Left lung (tissue), 4 donors: ENCODE measurements at regions not wholly inside any gene's neighbourhood (a gene's known extent, or its start where the extent isn't known, plus 50 kb on each side); places are given as distances from the start of the nearest gene placed in this dataset.

ENCODE experiments used
- ATAC-seq: fragments of 200-7000 bp; cut with Tn5 transposase; one replicate; pipeline ENCODE4 v1.9.1; 2020; ENCODE audit warnings: moderate library complexity
- DNase-seq, 4 donors: peaks; one replicate each; pipeline ENCODE4 v3.0.0-alpha.2; 2013 to 2020
- H3K27ac ChIP-seq, 2 donors: fragments of 200-600 bp; sonication (generic) in 1 of 2; one replicate each; pipeline versions ENCODE4 v1.5.0 to v1.8.0; 2020 to 2021
- H3K27me3 ChIP-seq, 2 donors: fragments of 200-600 bp; sonication (generic) in 1 of 2; one replicate each; pipeline versions ENCODE4 v1.5.0 to v1.8.0; 2020 to 2021
- H3K36me3 ChIP-seq, 2 donors: fragments of 200-600 bp; sonication (generic) in 1 of 2; one replicate each; pipeline versions ENCODE4 v1.5.0 to v1.8.0; 2020 to 2021
- H3K4me1 ChIP-seq, 2 donors: fragments of 200-600 bp; one replicate each; pipeline ENCODE4 v1.8.0; 2021
- H3K4me3 ChIP-seq, 2 donors: fragments of 200-600 bp; sonication (generic) in 1 of 2; one replicate each; pipeline versions ENCODE4 v1.5.0 to v1.8.0; 2020 to 2021; ENCODE audit warnings: mild to moderate bottlenecking in 1 of 2
- H3K9me3 ChIP-seq, 2 donors: fragments of 200-600 bp; sonication (generic) in 1 of 2; one replicate each; pipeline versions ENCODE4 v1.5.0 to v1.8.0; 2020 to 2021
- intact Hi-C, 2 donors: fragments of 100-400 bp; cut with DNase I; formaldehyde crosslinking; loops; one replicate each; pipeline versions ENCODE4 v1.11.2 to v1.14.2; 2022
- TF ChIP-seq, protein P1 (sequence below), 2 donors: fragments of 200-600 bp; sonication (generic) in 1 of 2; IDR thresholded peaks; one replicate each; pipeline versions ENCODE4 v1.5.0 to v1.8.0; 2021; ENCODE audit warnings: antibody characterized with exemption in 2 of 2
- donor health status: DM: no; HTN: yes; CAD: no.
- donor health status: DM: no; HTN: no; CAD: no.

DNA sequence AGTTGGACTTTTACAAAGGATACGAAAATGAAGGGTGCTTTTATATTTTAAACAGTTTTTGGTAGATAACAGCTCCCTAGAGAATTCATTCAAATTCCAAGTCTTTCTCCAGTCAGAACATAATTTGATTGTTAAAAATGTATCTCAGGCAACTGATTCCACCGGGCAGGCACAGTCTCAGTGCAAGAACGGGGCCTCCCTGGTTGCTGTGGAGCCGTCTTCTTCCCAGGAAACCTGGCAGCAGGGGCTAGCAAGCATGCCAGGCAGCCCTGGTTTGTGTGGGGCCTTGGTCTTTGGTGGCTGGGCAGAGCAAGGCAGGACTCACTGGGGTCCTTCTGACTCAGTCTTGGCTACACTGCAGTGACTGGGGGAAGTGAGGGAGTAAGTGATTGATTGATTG is 143.5 kb downstream of the NXNL2 start:
- intact Hi-C loops: no loop called here
- DNase-seq (no peak), ATAC-seq (no peak)
- H3K27me3 ChIP-seq: no peaks in the 10 kb centered on the region
- H3K4me1 ChIP-seq: no peaks in the 10 kb centered on the region
- TF ChIP-seq, protein P1, sequence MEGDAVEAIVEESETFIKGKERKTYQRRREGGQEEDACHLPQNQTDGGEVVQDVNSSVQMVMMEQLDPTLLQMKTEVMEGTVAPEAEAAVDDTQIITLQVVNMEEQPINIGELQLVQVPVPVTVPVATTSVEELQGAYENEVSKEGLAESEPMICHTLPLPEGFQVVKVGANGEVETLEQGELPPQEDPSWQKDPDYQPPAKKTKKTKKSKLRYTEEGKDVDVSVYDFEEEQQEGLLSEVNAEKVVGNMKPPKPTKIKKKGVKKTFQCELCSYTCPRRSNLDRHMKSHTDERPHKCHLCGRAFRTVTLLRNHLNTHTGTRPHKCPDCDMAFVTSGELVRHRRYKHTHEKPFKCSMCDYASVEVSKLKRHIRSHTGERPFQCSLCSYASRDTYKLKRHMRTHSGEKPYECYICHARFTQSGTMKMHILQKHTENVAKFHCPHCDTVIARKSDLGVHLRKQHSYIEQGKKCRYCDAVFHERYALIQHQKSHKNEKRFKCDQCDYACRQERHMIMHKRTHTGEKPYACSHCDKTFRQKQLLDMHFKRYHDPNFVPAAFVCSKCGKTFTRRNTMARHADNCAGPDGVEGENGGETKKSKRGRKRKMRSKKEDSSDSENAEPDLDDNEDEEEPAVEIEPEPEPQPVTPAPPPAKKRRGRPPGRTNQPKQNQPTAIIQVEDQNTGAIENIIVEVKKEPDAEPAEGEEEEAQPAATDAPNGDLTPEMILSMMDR (IDR thresholded peaks at IDR 0.05): no peak
- H3K27ac ChIP-seq: no peak overlapping the region
- H3K9me3 ChIP-seq: no peaks in the 10 kb centered on the region
- no peak overlapping the region for H3K4me3 ChIP-seq
- no peaks in the 10 kb centered on the region for H3K36me3 ChIP-seq

DNA sequence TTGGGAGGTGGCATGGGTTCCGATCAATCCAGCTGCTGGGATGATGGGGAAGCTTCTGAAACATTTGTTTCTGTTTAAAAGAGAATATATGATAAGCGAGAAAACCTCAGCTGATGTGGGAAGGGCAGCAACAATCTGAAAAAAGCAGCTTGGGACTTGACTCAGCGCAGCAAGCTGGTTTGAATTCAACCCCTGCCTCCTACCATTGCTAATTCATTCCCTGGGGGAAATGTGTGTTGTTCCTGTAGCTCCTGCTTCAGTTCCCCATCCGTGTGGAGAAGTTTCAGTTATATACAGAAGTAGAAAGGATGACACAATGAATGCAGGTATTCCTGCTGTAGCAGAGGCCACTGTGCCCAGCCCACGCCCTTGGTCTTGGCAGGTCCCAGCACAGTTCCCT is 145.1 kb downstream of the NXNL2 start:
- Histone ChIP-seq H3K27ac (no peak overlapping the region), H3K36me3 (no peaks in the 10 kb centered on the region), H3K4me3 (no peak overlapping the region), H3K4me1 (no peaks in the 10 kb centered on the region), H3K27me3 (no peaks in the 10 kb centered on the region), H3K9me3 (no peaks in the 10 kb centered on the region)
- intact Hi-C loops: no loop called here
- no peak for ATAC-seq
- TF ChIP-seq, protein P1 (IDR thresholded peaks at IDR 0.05): no peak
- DNase-seq: no peak

DNA sequence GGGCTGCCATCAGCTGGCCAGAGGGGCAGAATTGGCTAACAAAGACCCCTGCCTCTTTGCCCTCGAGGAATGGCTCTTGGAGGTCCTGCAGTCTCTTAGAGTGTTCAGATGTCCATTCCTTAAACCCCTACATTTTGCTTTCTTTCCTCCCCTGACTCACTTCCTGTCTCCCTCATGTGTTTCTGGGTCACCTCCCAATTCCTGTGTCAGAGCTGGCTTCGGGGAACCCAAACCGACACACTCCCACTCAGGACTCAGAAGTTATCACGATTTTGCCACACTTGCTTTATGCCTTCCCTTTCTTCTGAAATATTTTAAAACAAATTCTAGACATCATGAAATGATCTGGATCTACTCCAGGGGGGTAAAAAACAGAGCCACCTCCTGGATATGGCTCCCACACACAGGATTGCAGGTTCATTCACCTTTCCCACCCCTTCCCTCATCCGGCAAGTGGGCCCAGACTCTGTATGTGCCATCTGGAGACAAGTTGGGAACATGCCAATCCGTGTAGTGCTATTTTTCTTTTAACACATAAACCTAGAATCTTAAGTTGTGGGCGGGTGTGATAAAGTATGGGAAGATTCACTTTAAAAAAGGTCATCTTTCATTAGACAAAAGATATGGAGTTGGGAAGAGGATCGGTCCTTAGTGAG is 145.7 kb downstream of the NXNL2 start:
- no peak for DNase-seq
- TF ChIP-seq, protein P1 (IDR thresholded peaks at IDR 0.05): no peak
- no peaks in the 10 kb centered on the region for H3K27me3 ChIP-seq
- no peak overlapping the region for H3K27ac ChIP-seq
- ATAC-seq: no peak
- H3K36me3 ChIP-seq: no peaks in the 10 kb centered on the region
- no peaks in the 10 kb centered on the region for H3K4me1 ChIP-seq
- H3K9me3 ChIP-seq: no peaks in the 10 kb centered on the region
- no peak overlapping the region for H3K4me3 ChIP-seq
- intact Hi-C loops: no loop called here

DNA sequence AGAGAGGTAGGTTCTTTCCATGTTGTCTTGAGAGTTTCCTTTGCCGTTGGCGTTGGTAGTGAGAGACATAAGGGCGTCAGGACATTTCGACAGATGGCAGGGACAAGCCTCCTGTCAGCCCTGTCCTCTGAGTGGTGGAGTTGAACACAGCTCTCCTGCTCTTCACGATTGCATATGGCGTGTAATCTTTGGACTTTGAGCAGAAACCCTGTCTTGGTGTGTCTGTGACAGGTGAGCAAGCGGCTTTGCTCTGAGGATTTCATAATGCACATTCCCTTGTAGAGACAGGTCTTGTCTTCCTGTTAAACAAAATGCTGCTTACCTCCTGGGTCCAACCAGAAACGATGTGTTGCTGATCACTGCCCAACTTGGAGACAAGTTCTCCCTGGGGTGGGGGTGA is 146.5 kb downstream of the NXNL2 start:
- Histone ChIP-seq H3K9me3 (no peaks in the 10 kb centered on the region), H3K36me3 (no peaks in the 10 kb centered on the region), H3K4me3 (no peak overlapping the region), H3K4me1 (no peaks in the 10 kb centered on the region), H3K27ac (no peak overlapping the region), H3K27me3 (no peaks in the 10 kb centered on the region)
- intact Hi-C loops: no loop called here
- no peak for DNase-seq
- no peak for ATAC-seq
- TF ChIP-seq, protein P1 (IDR thresholded peaks at IDR 0.05): no peak

DNA sequence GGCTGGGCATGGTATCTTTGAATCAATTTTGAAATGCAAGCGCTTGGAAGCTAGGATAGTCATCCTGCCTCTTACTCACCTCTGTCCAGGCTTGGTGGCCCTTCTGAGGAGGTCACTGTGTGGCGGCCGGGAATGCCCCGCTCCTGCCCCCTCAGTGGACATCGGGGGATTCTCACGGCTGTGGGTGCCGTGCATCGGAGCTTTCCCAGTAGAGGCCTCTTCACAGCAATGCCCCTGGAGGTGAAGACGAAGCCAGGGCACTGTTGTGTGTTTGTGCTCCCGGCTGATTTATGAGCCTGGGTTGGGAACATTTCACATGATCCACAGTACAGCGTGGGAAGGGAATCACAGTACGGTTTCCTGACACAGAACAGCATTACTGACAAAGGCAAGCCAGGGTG is 147.5 kb downstream of the NXNL2 start:
- no peak overlapping the region for H3K4me3 ChIP-seq
- no peaks in the 10 kb centered on the region for H3K4me1 ChIP-seq
- H3K27me3 ChIP-seq: no peaks in the 10 kb centered on the region
- no peak for DNase-seq
- no peaks in the 10 kb centered on the region for H3K9me3 ChIP-seq
- ATAC-seq: no peak
- intact Hi-C loops: no loop called here
- no peaks in the 10 kb centered on the region for H3K36me3 ChIP-seq
- TF ChIP-seq, protein P1 (IDR thresholded peaks at IDR 0.05): no peak
- H3K27ac ChIP-seq: no peak overlapping the region
